Lower leg skin (tissue), 4 donors: ENCODE measurements at regions not wholly inside any gene's neighbourhood (a gene's known extent, or its start where the extent isn't known, plus 50 kb on each side); places are given as distances from the start of the nearest gene placed in this dataset.

Experiments
- DNase-seq, 2 donors: peaks; one replicate each; pipeline ENCODE4 v3.0.0-alpha.2; 2019; ENCODE audit warnings: low spot score in 2 of 2
- H3K4me3 ChIP-seq: fragments of 200-600 bp; sonication (generic); 2 replicates; pipeline ENCODE4 v1.5.1; 2017; ENCODE audit warnings: mild to moderate bottlenecking, low read depth; ENCODE audit not compliant: poor library complexity, severe bottlenecking
- POLR2A ChIP-seq, 2 donors: fragments of 450-650 bp; IDR thresholded peaks; one replicate each; pipeline ENCODE4 v1.6.1; 2016 to 2017; ENCODE audit warnings: antibody characterized with exemption in 2 of 2, mild to moderate bottlenecking in 1 of 2, moderate library complexity in 1 of 2
- WGBS, 2 donors: methylation state at CpG; one replicate each; pipeline ENCODE4 v1.1.5; 2018; 5-methylcytosine and 5-hydroxymethylcytosine counted together
- intact Hi-C: fragments of 100-400 bp; cut with DNase I; formaldehyde crosslinking; loops from one replicate; pipeline ENCODE4 v1.15.0; 2023; ENCODE audit warnings: low total_unique reads
- TF ChIP-seq, protein P1 (sequence below), 3 donors: fragments of 450-650 bp; IDR thresholded peaks; one replicate each; pipeline ENCODE4 v1.5.1; 2016; ENCODE audit warnings: antibody characterized with exemption in 3 of 3, mild to moderate bottlenecking in 3 of 3, moderate library complexity in 2 of 3

DNA sequence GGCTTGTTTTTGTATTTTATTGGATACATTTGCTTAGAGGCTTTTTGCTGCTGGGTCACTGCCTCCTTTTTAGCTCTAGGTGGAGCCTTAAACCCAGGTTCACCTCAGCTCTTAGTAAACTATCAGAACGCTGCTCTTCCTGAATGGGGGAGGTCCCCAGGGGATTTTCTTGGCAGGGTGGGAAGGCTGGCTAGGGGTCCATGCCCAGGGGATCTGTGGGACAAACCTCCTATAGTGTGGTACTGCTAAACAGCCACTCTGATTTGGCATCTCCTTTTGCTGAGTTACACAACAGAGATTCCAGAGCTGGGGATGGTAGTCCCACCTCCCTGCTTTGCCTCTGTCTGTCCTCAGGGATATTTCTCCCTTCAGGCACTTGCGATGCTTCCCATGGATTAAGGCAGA is 204.9 kb downstream of the ZIC5 start:
- no peak overlapping the region for H3K4me3 ChIP-seq
- WGBS, 2 donors, result 32 to 60% methylated on average over 2 of the region's 2 CpGs
- no peak for DNase-seq
- intact Hi-C loops, result no loop called here
- TF ChIP-seq, protein P1, sequence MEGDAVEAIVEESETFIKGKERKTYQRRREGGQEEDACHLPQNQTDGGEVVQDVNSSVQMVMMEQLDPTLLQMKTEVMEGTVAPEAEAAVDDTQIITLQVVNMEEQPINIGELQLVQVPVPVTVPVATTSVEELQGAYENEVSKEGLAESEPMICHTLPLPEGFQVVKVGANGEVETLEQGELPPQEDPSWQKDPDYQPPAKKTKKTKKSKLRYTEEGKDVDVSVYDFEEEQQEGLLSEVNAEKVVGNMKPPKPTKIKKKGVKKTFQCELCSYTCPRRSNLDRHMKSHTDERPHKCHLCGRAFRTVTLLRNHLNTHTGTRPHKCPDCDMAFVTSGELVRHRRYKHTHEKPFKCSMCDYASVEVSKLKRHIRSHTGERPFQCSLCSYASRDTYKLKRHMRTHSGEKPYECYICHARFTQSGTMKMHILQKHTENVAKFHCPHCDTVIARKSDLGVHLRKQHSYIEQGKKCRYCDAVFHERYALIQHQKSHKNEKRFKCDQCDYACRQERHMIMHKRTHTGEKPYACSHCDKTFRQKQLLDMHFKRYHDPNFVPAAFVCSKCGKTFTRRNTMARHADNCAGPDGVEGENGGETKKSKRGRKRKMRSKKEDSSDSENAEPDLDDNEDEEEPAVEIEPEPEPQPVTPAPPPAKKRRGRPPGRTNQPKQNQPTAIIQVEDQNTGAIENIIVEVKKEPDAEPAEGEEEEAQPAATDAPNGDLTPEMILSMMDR (IDR thresholded peaks at IDR 0.05), result no peak
- TF ChIP-seq POLR2A (IDR thresholded peaks at IDR 0.05), result no peak

DNA sequence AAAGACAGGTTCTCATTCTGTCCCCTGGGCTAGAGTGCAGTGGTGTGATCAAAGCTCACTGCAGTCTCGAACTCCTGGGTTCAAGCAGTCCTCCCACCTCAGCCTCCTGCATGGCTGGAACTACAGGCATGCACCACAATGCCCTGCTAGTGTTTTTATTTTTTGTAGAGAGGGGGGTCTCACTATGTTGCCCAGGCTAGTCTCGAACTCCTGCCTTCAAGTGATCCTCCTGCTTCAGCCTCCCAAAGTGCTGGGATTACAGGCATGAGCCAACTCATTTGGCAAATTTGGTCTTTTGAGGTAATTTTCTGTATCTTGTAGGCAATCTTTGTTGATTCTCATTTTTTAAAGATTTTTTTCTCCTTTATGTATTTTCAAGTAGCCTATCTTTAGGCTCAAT is 205.7 kb downstream of the ZIC5 start:
- no peak for DNase-seq
- intact Hi-C loops, result no loop called here

DNA sequence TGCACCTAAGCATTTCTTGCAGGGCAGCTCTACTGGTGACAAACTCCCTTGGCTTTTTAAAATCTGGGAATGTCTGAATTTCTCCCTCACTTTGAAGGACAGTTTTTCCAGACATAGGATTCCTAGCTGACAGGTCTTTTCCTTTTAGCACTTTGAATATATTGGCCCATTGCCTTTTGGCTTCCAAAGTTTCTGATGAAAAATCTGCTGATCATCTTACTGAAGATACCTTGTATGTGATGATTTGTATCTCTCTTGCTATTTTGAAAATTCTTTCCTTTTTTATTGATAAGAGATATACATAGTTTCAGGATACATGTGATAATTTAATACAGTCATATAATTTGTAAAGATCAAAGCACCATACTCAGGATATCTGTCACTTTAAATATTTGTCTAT is 211.1 kb downstream of the ZIC5 start:
- intact Hi-C loops, result no loop called here
- no peak for DNase-seq
- TF ChIP-seq, protein P1 (IDR thresholded peaks at IDR 0.05), result no peak
- TF ChIP-seq POLR2A (IDR thresholded peaks at IDR 0.05), result no peak
- no peak overlapping the region for H3K4me3 ChIP-seq

More for the DNA sequence above, 205.7 kb downstream of the ZIC5 start:
- WGBS, 2 donors, result 87 to 100% methylated on average over 2 of the region's 2 CpGs
- TF ChIP-seq, protein P1 (IDR thresholded peaks at IDR 0.05), result no peak
- no peak for TF ChIP-seq POLR2A (IDR thresholded peaks at IDR 0.05)
- no peak overlapping the region for H3K4me3 ChIP-seq

DNA sequence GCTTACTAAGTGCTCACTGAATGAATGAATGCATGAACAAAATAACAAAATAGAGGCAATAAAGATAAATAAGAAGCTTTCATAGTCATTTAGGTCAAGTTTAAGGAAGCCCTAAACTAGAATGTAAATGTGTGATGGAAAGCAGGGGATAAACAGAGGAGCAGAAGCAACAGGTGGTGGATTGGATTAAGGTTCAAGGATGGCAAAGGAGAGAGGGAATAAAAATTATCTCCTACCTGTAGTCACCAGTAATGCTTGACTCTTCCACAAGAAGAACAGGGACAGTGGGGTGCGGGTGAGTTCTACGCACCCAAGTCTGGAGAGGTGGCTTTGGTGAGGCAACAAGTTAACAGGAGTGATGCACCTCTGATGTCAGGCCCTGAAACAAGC is 212.4 kb downstream of the ZIC5 start:
- intact Hi-C loops, result no loop called here
- no peak for DNase-seq
- no peak overlapping the region for H3K4me3 ChIP-seq
- 90 to 93% methylated on average over 2 of the region's 2 CpGs for WGBS, 2 donors
- TF ChIP-seq, protein P1 (IDR thresholded peaks at IDR 0.05), result no peak
- TF ChIP-seq POLR2A (IDR thresholded peaks at IDR 0.05), result no peak

DNA sequence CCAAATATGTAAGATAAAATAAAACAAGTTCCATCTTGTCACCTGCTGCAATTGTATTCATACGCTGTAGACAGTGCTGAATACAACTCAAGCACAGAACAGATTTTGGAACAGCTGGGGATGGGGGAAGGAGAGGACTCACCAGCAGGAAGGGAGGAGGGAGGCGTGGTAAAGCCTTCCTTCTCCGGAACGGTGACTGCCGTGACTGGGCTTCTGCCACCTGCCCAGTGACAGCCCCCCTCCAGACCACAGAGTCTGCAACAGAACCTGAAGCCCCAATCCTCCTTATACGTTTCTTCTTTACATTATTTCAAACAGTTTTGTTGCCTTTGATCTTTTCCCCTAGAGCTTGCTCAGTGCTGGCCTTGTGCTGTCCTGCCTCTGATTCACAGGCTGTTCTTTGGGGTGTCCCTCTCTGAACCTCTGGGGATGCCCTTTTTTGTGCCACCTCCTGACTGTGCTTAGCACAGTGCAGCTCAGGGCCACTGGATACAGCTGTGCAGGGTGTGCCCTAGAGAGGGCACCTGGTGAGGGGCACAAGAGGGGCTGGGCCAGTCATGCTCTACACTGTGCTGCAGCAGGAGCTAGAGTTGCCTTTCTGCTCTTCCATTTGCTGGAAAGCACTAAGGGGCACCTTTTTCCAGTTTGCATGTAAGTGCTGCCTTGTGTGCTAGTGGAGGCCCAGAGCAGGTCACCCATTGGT is 213.0 kb downstream of the ZIC5 start:
- TF ChIP-seq, protein P1 (IDR thresholded peaks at IDR 0.05), result no peak
- TF ChIP-seq POLR2A (IDR thresholded peaks at IDR 0.05), result no peak
- H3K4me3 ChIP-seq, result no peak overlapping the region
- intact Hi-C loops, result no loop called here
- 34 to 42% methylated on average over 6 of the region's 6 CpGs for WGBS, 2 donors
- no peak for DNase-seq
